ENCODE measurements at regions not wholly inside any gene's neighbourhood (a gene's known extent, or its start where the extent isn't known, plus 50 kb on each side); places are given as distances from the start of the nearest gene placed in this dataset.

DNA sequence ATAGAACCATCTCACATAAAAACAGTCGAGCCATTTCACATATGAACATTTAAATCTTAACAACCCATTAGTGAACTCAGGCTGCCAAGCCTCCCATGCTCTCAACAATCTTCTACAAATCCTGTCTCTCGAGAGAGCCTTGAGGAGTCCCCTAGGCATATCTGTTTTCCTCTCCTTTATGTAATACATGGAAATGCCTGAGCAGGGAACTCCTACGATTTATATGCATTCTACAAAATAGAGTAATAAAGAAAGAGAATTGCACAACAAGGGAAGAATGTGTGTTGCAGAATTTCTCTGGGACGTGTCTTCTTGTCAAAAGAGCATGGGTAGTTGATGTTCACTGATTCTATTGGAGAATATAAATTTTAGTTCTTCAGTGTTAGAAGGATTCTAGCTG is 101.8 kb upstream of the VCX2 start:
- H3K9me3 ChIP-seq (ENCODE audit: insufficient read depth in 2 of 2, low read depth in 1 of 2, low read length in 1 of 2) = no peaks in the 10 kb centered on the region
- H3K14ac ChIP-seq (ENCODE audit: insufficient read length) = no peak overlapping the region
- no peak for FAIRE-seq
- no peaks in the 10 kb centered on the region for H3K4me1 ChIP-seq (replicated peaks in 1 of 4; ENCODE audit: control insufficient read depth in 3 of 4, insufficient read depth in 4 of 4, low read length in 3 of 4)
- H4K5ac ChIP-seq (ENCODE audit: insufficient read length, low read depth, low read length) = no peak overlapping the region
- no peak overlapping the region for H2BK12ac ChIP-seq (ENCODE audit: low read depth, low read length)
- H3K79me2 ChIP-seq (ENCODE audit: control insufficient read depth in 1 of 2, insufficient read depth in 2 of 2, low read length in 2 of 2) = no peaks in the 10 kb centered on the region
- WGBS, 2 experiments (ENCODE audit: extremely low coverage in 1 of 2, insufficient coverage in 1 of 2, insufficient read length in 1 of 2, insufficient replicate concordance in 2 of 2, low coverage in 1 of 2, low lambda C conversion rate in 2 of 2, missing lambda C conversion rate in 1 of 2) = 81% methylated on average over 3 of the region's 4 CpGs; no CpG with 5 or more reads in 1 of the 2 experiments
- no peak overlapping the region for H2BK5ac ChIP-seq (ENCODE audit: low read depth, low read length)
- ChIA-PET POLR2A (ENCODE audit: partially characterized antibody) (no interaction called here), CTCF (ENCODE audit: partially characterized antibody) (no interaction called here)
- H3K56ac ChIP-seq (replicated peaks; ENCODE audit: insufficient read length, low read depth, low read length) = no peak overlapping the region
- no peak overlapping the region for H2AFZ ChIP-seq (ENCODE audit: low read length)
- H2AK5ac ChIP-seq (ENCODE audit: low read depth, low read length) = no peak overlapping the region
- no peaks in the 10 kb centered on the region for H3K23me2 ChIP-seq (ENCODE audit: low read depth, low read length)
- no peak overlapping the region for H3K23ac ChIP-seq (ENCODE audit: insufficient read length)
- H3K27me3 ChIP-seq (replicated peaks in 1 of 4; ENCODE audit: control insufficient read depth in 3 of 4, extremely low read depth in 1 of 4, insufficient read depth in 3 of 4, low read length in 3 of 4) = no peaks in the 10 kb centered on the region
- no peak overlapping the region for H4K8ac ChIP-seq (ENCODE audit: extremely low read depth, insufficient read depth, low read length)
- H2BK20ac ChIP-seq (ENCODE audit: low read length) = no peak overlapping the region
- H3K27ac ChIP-seq (ENCODE audit: low read depth, low read length) = no peak overlapping the region
- H2BK120ac ChIP-seq (replicated peaks; ENCODE audit: low read depth, low read length) = no peak overlapping the region
- no peak overlapping the region for H3K4me2 ChIP-seq (ENCODE audit: insufficient read depth in 1 of 2, low read depth in 2 of 2, low read length in 2 of 2)
- no peak for DNase-seq (ENCODE audit: low read depth in 1 of 2, low spot score in 2 of 2)
- no peaks in the 10 kb centered on the region for H3K79me1 ChIP-seq (ENCODE audit: low read depth, low read length)
- no peaks in the 10 kb centered on the region for H4K20me1 ChIP-seq (replicated peaks in 1 of 2; ENCODE audit: control insufficient read depth in 1 of 2, insufficient read depth in 2 of 2, low read length in 2 of 2)
- H3K36me3 ChIP-seq (ENCODE audit: control insufficient read depth in 2 of 4, insufficient read depth in 4 of 4, low read length in 3 of 4) = no peaks in the 10 kb centered on the region
- no peak overlapping the region for H4K91ac ChIP-seq (replicated peaks; ENCODE audit: insufficient read length, low read length)
- H3K18ac ChIP-seq (ENCODE audit: extremely low read depth, low read length) = no peak overlapping the region
- no peak overlapping the region for H3K9ac ChIP-seq (replicated peaks in 1 of 4; ENCODE audit: extremely low read depth in 1 of 4, low read depth in 3 of 4, low read length in 3 of 4)
- no peak overlapping the region for H2BK15ac ChIP-seq (ENCODE audit: low read length)
- no peak overlapping the region for H3K4me3 ChIP-seq (ENCODE audit: extremely low read depth in 1 of 4, insufficient read depth in 2 of 4, low read depth in 3 of 4, low read length in 4 of 4)
- H3K4ac ChIP-seq (replicated peaks; ENCODE audit: insufficient read length, low read depth, low read length) = no peak overlapping the region
- no peak for TF ChIP-seq SAP30 (IDR thresholded peaks at IDR 0.05; ENCODE audit: insufficient read depth, insufficient replicate concordance, low read length)
- no peak for TF ChIP-seq BCL11A (IDR thresholded peaks at IDR 0.05; ENCODE audit: low read depth in 2 of 2, low read length in 2 of 2)
- TF ChIP-seq SIX5 (IDR thresholded peaks at IDR 0.05; ENCODE audit: low read depth, low read length) = no peak
- no peak for TF ChIP-seq EP300 (IDR thresholded peaks at IDR 0.05; ENCODE audit: borderline replicate concordance in 1 of 2, low read depth in 2 of 2, low read length in 2 of 2)
- TF ChIP-seq HDAC2 (IDR thresholded peaks at IDR 0.05; ENCODE audit: borderline replicate concordance in 1 of 2, low read depth in 2 of 2, low read length in 2 of 2) = no peak
- no peak for TF ChIP-seq EGR1 (IDR thresholded peaks at IDR 0.05; ENCODE audit: borderline replicate concordance, low read depth, low read length)
- no peak for TF ChIP-seq BRCA1 (IDR thresholded peaks at IDR 0.05; ENCODE audit: low read depth, low read length)
- no peak for TF ChIP-seq CBX5 (IDR thresholded peaks at IDR 0.05; ENCODE audit: low read depth, low read length)
- TF ChIP-seq HDAC6 (IDR thresholded peaks at IDR 0.05; ENCODE audit: low read depth, low read length) = no peak
- no peak for TF ChIP-seq BACH1 (IDR thresholded peaks at IDR 0.05; ENCODE audit: low read length)
- TF ChIP-seq POLR2A (IDR thresholded peaks at IDR 0.05; ENCODE audit: control extremely low read depth in 1 of 2, low read depth in 2 of 2, low read length in 2 of 2) = no peak
- no peak for TF ChIP-seq TCF12 (IDR thresholded peaks at IDR 0.05; ENCODE audit: low read depth, low read length)
- TF ChIP-seq, protein P1, sequence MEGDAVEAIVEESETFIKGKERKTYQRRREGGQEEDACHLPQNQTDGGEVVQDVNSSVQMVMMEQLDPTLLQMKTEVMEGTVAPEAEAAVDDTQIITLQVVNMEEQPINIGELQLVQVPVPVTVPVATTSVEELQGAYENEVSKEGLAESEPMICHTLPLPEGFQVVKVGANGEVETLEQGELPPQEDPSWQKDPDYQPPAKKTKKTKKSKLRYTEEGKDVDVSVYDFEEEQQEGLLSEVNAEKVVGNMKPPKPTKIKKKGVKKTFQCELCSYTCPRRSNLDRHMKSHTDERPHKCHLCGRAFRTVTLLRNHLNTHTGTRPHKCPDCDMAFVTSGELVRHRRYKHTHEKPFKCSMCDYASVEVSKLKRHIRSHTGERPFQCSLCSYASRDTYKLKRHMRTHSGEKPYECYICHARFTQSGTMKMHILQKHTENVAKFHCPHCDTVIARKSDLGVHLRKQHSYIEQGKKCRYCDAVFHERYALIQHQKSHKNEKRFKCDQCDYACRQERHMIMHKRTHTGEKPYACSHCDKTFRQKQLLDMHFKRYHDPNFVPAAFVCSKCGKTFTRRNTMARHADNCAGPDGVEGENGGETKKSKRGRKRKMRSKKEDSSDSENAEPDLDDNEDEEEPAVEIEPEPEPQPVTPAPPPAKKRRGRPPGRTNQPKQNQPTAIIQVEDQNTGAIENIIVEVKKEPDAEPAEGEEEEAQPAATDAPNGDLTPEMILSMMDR (IDR thresholded peaks at IDR 0.05; ENCODE audit: control extremely low read depth in 1 of 3, insufficient read depth in 1 of 3, low read depth in 1 of 3, low read length in 3 of 3) = no peak
